Neural progenitor cell (in vitro differentiated cells): ENCODE measurements at regions not wholly inside any gene's neighbourhood (a gene's known extent, or its start where the extent isn't known, plus 50 kb on each side); places are given as distances from the start of the nearest gene placed in this dataset.

ENCODE experiments used
- CTCF ChIP-seq: fragments of 200-600 bp; sonication (generic); IDR thresholded peaks from 2 replicates; pipeline ENCODE4 v1.5.1; 2017; ENCODE audit warnings: antibody characterized with exemption, mild to moderate bottlenecking
- EZH2phosphoT487 ChIP-seq: fragments of 200-600 bp; sonication (generic); IDR thresholded peaks from 2 replicates; pipeline ENCODE4 v1.6.1; 2017; ENCODE audit warnings: antibody characterized with exemption

- TF ChIP-seq CTCF: no peak
- TF ChIP-seq EZH2phosphoT487: no peak
Measured at GRCh38 chr20:34189572-34190163, 51.6 kb upstream of the ASIP start.
